HCT116 (cell line): ENCODE measurements at regions not wholly inside any gene's neighbourhood (a gene's known extent, or its start where the extent isn't known, plus 50 kb on each side); places are given as distances from the start of the nearest gene placed in this dataset.

Experiments
- CTCF ChIP-seq, 3 experiments: fragments of 200-600 bp in 1 of 3; sonication (generic) in 1 of 3; IDR thresholded peaks in 2 of 3; conservative IDR thresholded peaks in 1 of 3; 2 replicates each; pipeline ENCODE4 v1.5.1; 2012 to 2017; ENCODE audit warnings: low read depth in 2 of 3, low read length in 2 of 3, antibody characterized with exemption in 1 of 3, borderline replicate concordance in 1 of 3, control low read depth in 1 of 3, mild to moderate bottlenecking in 1 of 3, mixed read lengths in 1 of 3, mixed run types in 1 of 3, moderate library complexity in 1 of 3; ENCODE audit not compliant: insufficient read depth in 1 of 3
- EZH2 ChIP-seq: fragments of 200-600 bp; sonication (generic); IDR thresholded peaks from 2 replicates; pipeline ENCODE4 v1.6.1; 2017; ENCODE audit warnings: antibody characterized with exemption, mixed run types
- EZH2phosphoT487 ChIP-seq: fragments of 200-600 bp; IDR thresholded peaks from 2 replicates; pipeline ENCODE4 v1.6.1; 2018; ENCODE audit warnings: antibody characterized with exemption, borderline replicate concordance
- FOSL1 ChIP-seq: IDR thresholded peaks from 2 replicates; pipeline ENCODE4 v1.6.1; 2012; ENCODE audit warnings: low read depth
- JUND ChIP-seq: IDR thresholded peaks from 2 replicates; pipeline ENCODE4 v1.6.1; 2012
- MAX ChIP-seq: IDR thresholded peaks from 2 replicates; pipeline ENCODE4 v1.6.1; 2012
- POLR2A ChIP-seq: IDR thresholded peaks from 2 replicates; pipeline ENCODE4 v1.7.0; 2011; ENCODE audit warnings: borderline replicate concordance; ENCODE audit not compliant: insufficient read depth, insufficient read length; ENCODE audit errors: extremely low read depth
- POLR2AphosphoS5 ChIP-seq: IDR thresholded peaks from 2 replicates; pipeline ENCODE4 v1.6.1; 2011; ENCODE audit warnings: mild to moderate bottlenecking, low read depth, low read length, moderate library complexity
- RAD21 ChIP-seq: IDR thresholded peaks from 2 replicates; pipeline ENCODE4 v1.6.1; 2012; ENCODE audit warnings: low read depth, mild to moderate bottlenecking
- TCF7L2 ChIP-seq: IDR thresholded peaks from 2 replicates; pipeline ENCODE4 v1.7.0; 2011; ENCODE audit warnings: borderline replicate concordance, inconsistent platforms; ENCODE audit not compliant: insufficient read depth, insufficient read length; ENCODE audit errors: extremely low read depth
- ZNF274 ChIP-seq: fragments of 200-500 bp; sonication (Bioruptor generic); IDR thresholded peaks from 2 replicates; pipeline ENCODE4 v1.6.1; 2014; ENCODE audit warnings: mild to moderate bottlenecking, low read depth, low read length, inconsistent platforms

- no peak for TF ChIP-seq MAX
- TF ChIP-seq EZH2: no peak
- no peak for TF ChIP-seq FOSL1
- TF ChIP-seq CTCF (IDR thresholded peaks at IDR 0.05 in 2 of 3, conservative IDR thresholded peaks at IDR 0.05 in 1 of 3; ENCODE audit: borderline replicate concordance in 1 of 3, insufficient read depth in 1 of 3, low read depth in 2 of 3, low read length in 2 of 3): no peak
- no peak for TF ChIP-seq POLR2A
- TF ChIP-seq EZH2phosphoT487: no peak
- TF ChIP-seq RAD21: no peak
- TF ChIP-seq ZNF274: no peak
- no peak for TF ChIP-seq TCF7L2
- no peak for TF ChIP-seq JUND
- no peak for TF ChIP-seq POLR2AphosphoS5
Observed at GRCh38 chr6:144606083-144606482, 320.9 kb downstream of the UTRN start.
